ENCODE measurements at regions not wholly inside any gene's neighbourhood (a gene's known extent, or its start where the extent isn't known, plus 50 kb on each side); places are given as distances from the start of the nearest gene placed in this dataset.
A peak's percentile ranks its signal among the peaks of the same experiment; 100 is the strongest.
"Not testable (repeated sequence)": the region's sequence is repeated elsewhere in the genome, so short reads cannot be mapped to it uniquely, and the experiment has no call there.

GRCh38 chr18:1092228-1092627 lies 187.6 kb downstream of the ADCYAP1 start:
- Histone ChIP-seq H3K9ac (ENCODE audit: low read length) (no peak overlapping the region), H3K4me3 (ENCODE audit: insufficient read depth, low read depth, low read length) (no peak overlapping the region), H3K9me3 (ENCODE audit: insufficient read depth, low read depth, low read length) (peaks cover 3% of the 10 kb centered on the region), H2AFZ (ENCODE audit: low read depth, low read length) (no peak overlapping the region), H3K36me3 (ENCODE audit: insufficient read depth, low read length) (no peaks in the 10 kb centered on the region), H3K27me3 (ENCODE audit: insufficient read depth, low read length) (no peaks in the 10 kb centered on the region), H3K79me2 (ENCODE audit: insufficient read depth, low read length) (no peaks in the 10 kb centered on the region), H3K4me1 (ENCODE audit: insufficient read depth, low read length) (peaks cover 6% of the 10 kb centered on the region), H4K20me1 (ENCODE audit: insufficient read depth, low read length) (no peaks in the 10 kb centered on the region), H3K4me2 (ENCODE audit: low read length) (no peak overlapping the region), H3K27ac (ENCODE audit: low read depth, low read length) (no peak overlapping the region)
- Mint-ChIP-seq H3K9me3 (ENCODE audit: unreplicated experiment) (peaks cover 7% of the 10 kb centered on the region), H3K36me3 (ENCODE audit: low read depth, unreplicated experiment) (no peaks in the 10 kb centered on the region), H3K4me3 (ENCODE audit: unreplicated experiment) (no peak overlapping the region), H3K4me1 (ENCODE audit: low read depth, unreplicated experiment) (peaks cover 5% of the 10 kb centered on the region), H3K27me3 (ENCODE audit: low read depth, unreplicated experiment) (no peaks in the 10 kb centered on the region), H3K27ac (ENCODE audit: unreplicated experiment) (no peak overlapping the region)
- DNase-seq (ENCODE audit: low read depth): no peak
- no peak for FAIRE-seq
- TF ChIP-seq CTCF (IDR thresholded peaks at IDR 0.05; ENCODE audit: insufficient read depth, low read depth, low read length): no peak
- no peak for TF ChIP-seq EZH2 (IDR thresholded peaks at IDR 0.05; ENCODE audit: insufficient read depth, low read length)

DNA sequence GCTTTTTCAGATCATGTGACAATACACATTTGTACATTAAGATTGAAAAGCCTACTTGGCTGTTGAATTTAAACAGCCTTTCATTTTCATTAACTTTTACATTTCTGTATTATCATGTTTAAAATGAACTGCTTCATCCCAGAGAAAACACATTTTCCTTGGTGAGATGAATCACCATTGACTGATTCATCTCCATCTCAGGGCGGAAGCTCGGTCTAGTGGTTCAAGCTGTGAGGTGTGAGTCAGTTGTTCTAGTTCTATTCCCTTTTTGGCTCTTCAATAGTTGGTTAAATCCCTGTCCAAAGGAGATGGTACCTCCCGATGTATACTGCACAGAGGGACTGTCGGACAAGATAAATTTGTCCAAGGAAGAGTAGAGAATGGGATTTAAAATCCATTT lies 189.7 kb downstream of the ADCYAP1 start:
- H2AFZ ChIP-seq (ENCODE audit: low read depth, low read length): no peak overlapping the region
- H4K20me1 ChIP-seq (ENCODE audit: insufficient read depth, low read length): no peaks in the 10 kb centered on the region
- H3K4me3 ChIP-seq (ENCODE audit: insufficient read depth, low read depth, low read length): no peak overlapping the region
- H3K9me3 ChIP-seq (ENCODE audit: insufficient read depth, low read depth, low read length): no peaks in the 10 kb centered on the region
- no peak for TF ChIP-seq EZH2 (IDR thresholded peaks at IDR 0.05; ENCODE audit: insufficient read depth, low read length)
- no peak for TF ChIP-seq CTCF (IDR thresholded peaks at IDR 0.05; ENCODE audit: insufficient read depth, low read depth, low read length)
- Mint-ChIP-seq H3K4me1 (ENCODE audit: low read depth, unreplicated experiment) (peaks cover 3% of the 10 kb centered on the region), H3K27ac (ENCODE audit: unreplicated experiment) (no peak overlapping the region), H3K4me3 (ENCODE audit: unreplicated experiment) (no peak overlapping the region), H3K9me3 (ENCODE audit: unreplicated experiment) (peaks cover 3% of the 10 kb centered on the region), H3K27me3 (ENCODE audit: low read depth, unreplicated experiment) (no peaks in the 10 kb centered on the region), H3K36me3 (ENCODE audit: low read depth, unreplicated experiment) (no peaks in the 10 kb centered on the region)
- peak overlapping the region; percentile 9 for H3K27ac ChIP-seq (ENCODE audit: low read depth, low read length)
- H3K36me3 ChIP-seq (ENCODE audit: insufficient read depth, low read length): no peaks in the 10 kb centered on the region
- FAIRE-seq: no peak
- no peaks in the 10 kb centered on the region for H3K79me2 ChIP-seq (ENCODE audit: insufficient read depth, low read length)
- no peaks in the 10 kb centered on the region for H3K27me3 ChIP-seq (ENCODE audit: insufficient read depth, low read length)
- peak; percentile 83 for DNase-seq (ENCODE audit: low read depth)
- no peak overlapping the region for H3K4me2 ChIP-seq (ENCODE audit: low read length)
- peaks cover 6% of the 10 kb centered on the region for H3K4me1 ChIP-seq (ENCODE audit: insufficient read depth, low read length)
- no peak overlapping the region for H3K9ac ChIP-seq (ENCODE audit: low read length)

DNA sequence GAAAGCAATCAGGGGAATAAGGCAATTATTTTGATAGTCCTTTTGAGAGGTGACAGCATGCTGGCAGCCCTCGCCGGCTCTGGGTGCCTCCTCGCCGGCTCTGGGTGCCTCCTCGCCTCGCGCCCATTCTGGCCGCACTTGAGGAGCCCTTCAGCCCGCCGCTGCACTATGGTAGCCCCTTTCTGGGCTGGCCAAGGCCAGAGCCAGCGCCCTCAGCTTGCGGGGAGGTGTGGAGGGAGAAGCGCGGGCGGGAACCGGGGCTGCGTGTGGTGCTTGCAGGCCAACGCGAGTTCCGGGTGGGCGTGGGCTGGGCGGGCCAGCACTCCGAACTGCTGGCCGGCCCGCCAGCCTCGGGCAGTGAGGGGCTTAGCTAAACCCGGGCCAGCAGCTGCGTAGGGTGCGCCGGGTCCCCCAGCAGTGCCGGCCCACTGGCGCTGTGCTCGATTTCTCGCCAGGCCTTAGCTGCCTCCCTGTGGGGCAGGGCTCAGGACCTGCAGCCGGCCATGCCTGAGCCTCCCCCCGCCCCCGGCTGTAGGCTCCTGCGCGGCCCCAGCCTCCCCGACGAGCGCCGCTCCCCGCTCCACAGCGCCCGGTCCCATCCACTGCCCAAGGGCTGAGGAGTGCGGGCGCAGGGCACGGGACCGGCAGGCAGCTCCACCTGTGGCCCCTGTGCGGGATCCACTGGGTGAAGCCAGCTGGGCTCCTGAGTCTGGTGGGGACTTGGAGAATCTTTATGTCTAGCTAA lies 193.5 kb downstream of the ADCYAP1 start:
- H3K9me3 Mint-ChIP-seq (ENCODE audit: unreplicated experiment); H3K9me3 ChIP-seq (ENCODE audit: insufficient read depth, low read depth, low read length); H3K4me1 ChIP-seq (ENCODE audit: insufficient read depth, low read length); H2AFZ ChIP-seq (ENCODE audit: low read depth, low read length); H3K27ac Mint-ChIP-seq (ENCODE audit: unreplicated experiment); H3K4me3 Mint-ChIP-seq (ENCODE audit: unreplicated experiment); H3K79me2 ChIP-seq (ENCODE audit: insufficient read depth, low read length); H3K4me1 Mint-ChIP-seq (ENCODE audit: low read depth, unreplicated experiment); H3K9ac ChIP-seq (ENCODE audit: low read length); H3K36me3 Mint-ChIP-seq (ENCODE audit: low read depth, unreplicated experiment); H4K20me1 ChIP-seq (ENCODE audit: insufficient read depth, low read length); H3K4me2 ChIP-seq (ENCODE audit: low read length); FAIRE-seq; H3K27me3 Mint-ChIP-seq (ENCODE audit: low read depth, unreplicated experiment); H3K27ac ChIP-seq (ENCODE audit: low read depth, low read length); H3K4me3 ChIP-seq (ENCODE audit: insufficient read depth, low read depth, low read length); H3K27me3 ChIP-seq (ENCODE audit: insufficient read depth, low read length); DNase-seq (ENCODE audit: low read depth); H3K36me3 ChIP-seq (ENCODE audit: insufficient read depth, low read length): not testable (repeated sequence)

Data from astrocyte (in vitro differentiated cells and primary cell).